Right atrium auricular region (tissue), 2 donors: ENCODE measurements at regions not wholly inside any gene's neighbourhood (a gene's known extent, or its start where the extent isn't known, plus 50 kb on each side); places are given as distances from the start of the nearest gene placed in this dataset.
"Not testable (repeated sequence)": the region's sequence is repeated elsewhere in the genome, so short reads cannot be mapped to it uniquely, and the experiment has no call there.

Experiments
- DNase-seq: peaks from one replicate; pipeline ENCODE4 v3.0.0-alpha.2; 2019; ENCODE audit warnings: low spot score
- H3K27ac ChIP-seq, 2 donors: fragments of 200-600 bp; sonication (generic); 1 replicate in 1 of 2; 2 replicates in 1 of 2; pipeline ENCODE4 v1.5.1; 2016 to 2019
- H3K27me3 ChIP-seq, 2 donors: fragments of 200-600 bp; sonication (generic); one replicate each; pipeline versions ENCODE4 v1.5.1 to v1.6.0; 2017 to 2019
- H3K36me3 ChIP-seq: fragments of 200-600 bp; sonication (generic); one replicate; pipeline ENCODE4 v1.5.1; 2016
- H3K4me1 ChIP-seq, 2 donors: fragments of 200-600 bp; sonication (generic); one replicate each; pipeline versions ENCODE4 v1.5.1 to v1.6.0; 2017 to 2019
- H3K4me3 ChIP-seq, 2 donors: fragments of 200-600 bp; sonication (generic); 1 replicate in 1 of 2; 2 replicates in 1 of 2; pipeline ENCODE4 v1.5.1; 2017 to 2019; ENCODE audit warnings: mild to moderate bottlenecking in 1 of 2, moderate library complexity in 1 of 2
- H3K9me3 ChIP-seq, 2 donors: fragments of 200-600 bp; sonication (generic); one replicate each; pipeline ENCODE4 v1.5.1; 2019
- CTCF ChIP-seq, 2 donors: fragments of 200-600 bp; sonication (generic); IDR thresholded peaks; one replicate each; pipeline ENCODE4 v1.5.1; 2019; ENCODE audit warnings: antibody characterized with exemption in 2 of 2

GRCh38 chr14:28966416-28967233, 200.0 kb downstream of the FOXG1 start:
- H3K9me3 ChIP-seq = peaks cover 0 to 9% of the 10 kb centered on the region in 2 donors
- TF ChIP-seq CTCF (IDR thresholded peaks at IDR 0.05) = no peak
- H3K27ac ChIP-seq = no peak overlapping the region
- no peaks in the 10 kb centered on the region for H3K4me1 ChIP-seq
- no peaks in the 10 kb centered on the region for H3K27me3 ChIP-seq
- DNase-seq = no peak
- H3K4me3 ChIP-seq = no peak overlapping the region
- H3K36me3 ChIP-seq = no peaks in the 10 kb centered on the region

GRCh38 chr14:28975084-28975483, 208.5 kb downstream of the FOXG1 start:
- H3K9me3 ChIP-seq = no peaks in the 10 kb centered on the region
- H3K4me3 ChIP-seq = no peak overlapping the region
- H3K27ac ChIP-seq = no peak overlapping the region
- DNase-seq = no peak
- no peak for TF ChIP-seq CTCF (IDR thresholded peaks at IDR 0.05)
- no peaks in the 10 kb centered on the region for H3K4me1 ChIP-seq
- H3K36me3 ChIP-seq = no peaks in the 10 kb centered on the region
- H3K27me3 ChIP-seq = no peaks in the 10 kb centered on the region

GRCh38 chr14:28982228-28982627, 215.6 kb downstream of the FOXG1 start:
- no peak for DNase-seq
- TF ChIP-seq CTCF (IDR thresholded peaks at IDR 0.05) = no peak
- no peaks in the 10 kb centered on the region for H3K27me3 ChIP-seq
- H3K4me3 ChIP-seq = no peak overlapping the region
- H3K4me1 ChIP-seq = no peaks in the 10 kb centered on the region
- H3K9me3 ChIP-seq = peaks cover 0 to 4% of the 10 kb centered on the region in 2 donors
- no peaks in the 10 kb centered on the region for H3K36me3 ChIP-seq
- no peak overlapping the region for H3K27ac ChIP-seq

- Histone ChIP-seq H3K4me3 (no peak overlapping the region), H3K27me3 (no peaks in the 10 kb centered on the region), H3K36me3 (no peaks in the 10 kb centered on the region), H3K27ac (no peak overlapping the region), H3K4me1 (no peaks in the 10 kb centered on the region), H3K9me3 (peaks cover 0 to 4% of the 10 kb centered on the region in 2 donors)
- no peak for DNase-seq
- no peak for TF ChIP-seq CTCF (IDR thresholded peaks at IDR 0.05)
Observed at GRCh38 chr14:28983279-28983678, 216.7 kb downstream of the FOXG1 start.

GRCh38 chr14:28987516-28987915, 220.9 kb downstream of the FOXG1 start:
- Histone ChIP-seq H3K27ac (no peak overlapping the region), H3K4me1 (no peaks in the 10 kb centered on the region), H3K27me3 (no peaks in the 10 kb centered on the region), H3K4me3 (no peak overlapping the region), H3K36me3 (no peaks in the 10 kb centered on the region), H3K9me3 (peaks cover 0 to 8% of the 10 kb centered on the region in 2 donors)
- no peak for TF ChIP-seq CTCF (IDR thresholded peaks at IDR 0.05)
- DNase-seq = no peak

- H3K27me3 ChIP-seq = not testable (repeated sequence)
Observed at GRCh38 chr14:28997196-28997595, 230.6 kb downstream of the FOXG1 start.

More at GRCh38 chr14:28997196-28997595, 230.6 kb downstream of the FOXG1 start:
- H3K4me3 ChIP-seq, H3K27ac ChIP-seq, DNase-seq, H3K36me3 ChIP-seq, H3K4me1 ChIP-seq: not testable (repeated sequence)
- peaks cover 0 to 12% of the 10 kb centered on the region in 2 donors for H3K9me3 ChIP-seq
